OCI-M1 (cell line): ENCODE measurements at regions not wholly inside any gene's neighbourhood (a gene's known extent, or its start where the extent isn't known, plus 50 kb on each side); places are given as distances from the start of the nearest gene placed in this dataset.
"Not testable (repeated sequence)": the region's sequence is repeated elsewhere in the genome, so short reads cannot be mapped to it uniquely, and the experiment has no call there.

Experiments
- DNase-seq: peaks from one replicate; lab custom pipeline; 2025; lab: John Stamatoyannopoulos, UW

DNA sequence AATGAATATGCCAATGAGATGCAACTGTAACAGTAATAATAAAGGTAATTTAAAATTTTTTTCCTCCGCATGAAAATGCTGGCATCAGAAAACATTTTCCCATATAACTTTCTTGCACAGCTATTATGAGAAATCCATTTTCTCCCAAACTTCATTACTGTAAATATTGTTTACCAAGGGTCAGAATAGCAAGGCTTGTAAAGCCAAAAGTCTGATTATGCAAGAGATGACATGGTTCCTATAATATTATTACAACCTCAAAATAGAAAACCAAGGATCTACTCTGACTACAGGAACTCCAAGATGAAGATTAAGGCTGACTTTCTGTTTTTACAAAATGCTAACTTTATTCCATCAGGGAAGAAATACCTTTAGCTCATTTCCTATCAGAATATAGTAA, 162.7 kb upstream of the CDK1 start:
- no peak for DNase-seq

DNA sequence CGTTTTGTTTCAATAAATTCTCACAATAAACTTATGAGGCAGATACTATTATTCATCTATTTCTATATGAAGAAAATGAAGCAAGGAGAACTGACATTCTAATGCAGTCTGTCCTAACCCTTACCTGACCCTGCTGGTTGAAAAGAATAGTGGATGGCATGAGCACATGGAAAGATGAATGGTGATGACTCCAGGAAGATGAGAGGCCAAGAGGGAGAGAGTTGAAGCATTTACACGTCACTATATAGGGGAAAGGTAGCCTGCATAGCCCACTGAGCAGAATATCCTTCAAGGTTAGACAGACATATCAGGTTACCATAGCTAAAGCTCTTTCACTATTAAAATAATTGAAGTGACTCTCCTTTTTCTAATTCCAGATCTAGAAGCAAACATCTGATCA, 163.9 kb upstream of the CDK1 start:
- DNase-seq: no peak

DNA sequence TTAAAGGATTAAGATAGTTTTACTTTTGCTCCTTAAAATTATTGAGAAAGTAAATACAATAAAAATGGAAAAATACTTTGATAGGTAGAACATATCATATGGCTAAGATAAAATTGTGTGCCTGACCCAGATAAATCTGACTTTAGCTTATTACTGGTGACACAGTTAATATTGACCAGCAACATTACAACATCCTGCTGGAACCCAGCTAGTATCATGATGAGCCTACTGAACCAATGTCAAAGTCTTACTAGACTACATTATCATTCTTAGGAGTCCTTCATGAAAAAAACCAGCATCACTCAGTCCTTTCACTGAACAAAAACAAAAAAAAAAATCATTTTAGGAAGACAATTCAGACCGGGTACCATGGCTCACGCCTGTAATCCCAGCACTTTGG, 164.8 kb upstream of the CDK1 start:
- no peak for DNase-seq

DNA sequence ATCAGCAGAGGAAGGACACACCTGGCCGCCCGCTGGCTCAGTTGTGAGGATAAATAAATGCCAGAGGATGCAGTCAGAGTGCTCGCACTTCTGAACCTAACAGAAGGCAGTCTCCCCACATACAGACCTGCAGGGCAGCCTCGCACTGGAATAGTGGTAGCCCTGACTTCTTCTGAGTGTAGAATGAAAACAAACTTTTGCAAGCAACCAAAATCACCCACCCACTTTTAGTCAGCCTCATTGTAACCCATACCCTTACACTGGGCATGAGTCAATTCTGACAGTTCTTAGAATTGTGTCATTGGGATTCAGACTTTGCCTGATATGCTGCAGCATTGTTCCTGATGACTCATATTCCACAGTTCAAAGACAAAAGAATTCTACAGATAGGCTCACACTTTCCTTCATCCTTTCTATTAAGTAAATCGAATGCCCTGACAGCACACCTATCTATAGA, 167.0 kb upstream of the CDK1 start:
- peak; percentile 53 for DNase-seq

DNA sequence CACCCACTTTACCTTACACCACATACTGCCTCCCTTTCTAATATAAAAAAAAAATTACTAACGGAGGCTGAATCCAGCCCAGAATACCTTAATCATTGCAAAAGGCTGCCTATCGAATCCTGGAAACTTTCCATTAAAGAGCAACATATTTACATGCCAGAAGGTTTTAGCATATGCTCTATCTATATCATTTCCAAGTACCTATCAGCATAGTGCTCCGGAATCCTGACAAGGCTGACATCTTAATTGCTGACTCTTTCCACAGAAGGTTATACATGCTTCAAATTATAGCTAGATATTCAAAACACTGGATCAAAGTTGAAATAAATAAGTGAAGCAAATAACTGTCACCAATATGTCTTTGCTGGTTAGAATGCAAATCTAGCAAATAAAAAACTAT, 170.9 kb upstream of the CDK1 start:
- no peak for DNase-seq

- no peak for DNase-seq
Observed at GRCh38 chr10:60606343-60607080, 171.8 kb upstream of the CDK1 start.

- no peak for DNase-seq
Observed at GRCh38 chr10:60605476-60605875, 172.8 kb upstream of the CDK1 start.

- no peak for DNase-seq
Observed at GRCh38 chr10:60604342-60604741, 173.9 kb upstream of the CDK1 start.

DNA sequence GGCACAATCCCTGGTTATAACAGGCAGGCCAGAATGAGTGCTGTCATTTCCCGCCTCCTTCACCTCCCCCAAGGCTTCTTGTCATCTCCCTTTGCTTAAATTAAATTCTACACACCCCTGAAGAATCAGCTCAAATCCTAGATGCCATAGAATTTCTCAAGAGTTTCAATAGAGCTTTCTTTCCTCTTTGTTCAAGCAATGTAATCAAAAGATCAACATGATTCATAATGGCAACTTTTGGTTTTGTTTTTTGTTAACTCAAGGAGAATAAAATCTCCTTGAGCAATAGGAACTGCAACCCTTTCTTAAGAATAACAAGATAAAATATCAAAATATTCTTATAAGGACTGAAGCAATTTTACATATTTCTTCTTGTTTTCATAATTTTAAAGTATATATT, 180.8 kb upstream of the CDK1 start:
- DNase-seq: peak; percentile 46

- no peak for DNase-seq
Observed at GRCh38 chr10:60595852-60596251, 182.4 kb upstream of the CDK1 start.

- peak; percentile 42 for DNase-seq
Observed at GRCh38 chr10:60594476-60595051, 183.7 kb upstream of the CDK1 start.

DNA sequence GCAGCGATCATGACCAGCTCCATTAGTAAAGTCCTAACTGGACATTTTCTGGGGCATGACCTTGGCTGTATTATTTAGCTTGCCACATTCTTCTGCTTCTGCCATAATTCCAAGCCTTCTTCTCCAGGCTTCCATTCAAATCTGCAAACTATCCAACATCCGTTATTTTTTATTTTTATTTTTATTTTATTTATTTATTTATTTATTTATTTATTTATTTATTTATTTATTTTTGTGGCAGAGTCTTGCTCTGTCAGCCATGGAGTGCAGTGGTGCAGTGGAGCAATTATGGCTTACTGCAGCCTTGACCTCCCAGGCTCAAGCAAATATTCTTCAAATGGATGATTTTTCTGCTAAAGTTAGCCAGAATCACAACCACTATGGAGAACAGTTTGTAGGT, 187.2 kb upstream of the CDK1 start:
- DNase-seq: no peak

DNA sequence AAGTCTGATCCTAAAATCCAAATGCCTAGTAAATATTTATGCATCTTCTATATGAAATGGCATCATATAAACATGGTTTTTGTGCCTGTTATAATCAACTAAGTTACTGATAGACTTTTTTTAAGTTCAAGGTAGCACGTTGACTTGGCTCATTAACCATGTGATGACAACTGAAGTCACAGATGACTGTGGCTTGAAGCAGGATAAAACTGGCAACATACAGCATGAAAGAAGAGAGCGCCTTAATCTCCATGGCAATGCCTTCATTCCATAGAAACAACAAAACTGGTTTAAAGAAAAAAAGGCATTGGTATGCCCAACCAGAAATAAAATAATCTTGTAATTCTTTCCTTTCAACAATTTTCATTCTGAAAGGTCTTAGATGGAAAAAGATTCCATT, 188.9 kb upstream of the CDK1 start:
- no peak for DNase-seq

DNA sequence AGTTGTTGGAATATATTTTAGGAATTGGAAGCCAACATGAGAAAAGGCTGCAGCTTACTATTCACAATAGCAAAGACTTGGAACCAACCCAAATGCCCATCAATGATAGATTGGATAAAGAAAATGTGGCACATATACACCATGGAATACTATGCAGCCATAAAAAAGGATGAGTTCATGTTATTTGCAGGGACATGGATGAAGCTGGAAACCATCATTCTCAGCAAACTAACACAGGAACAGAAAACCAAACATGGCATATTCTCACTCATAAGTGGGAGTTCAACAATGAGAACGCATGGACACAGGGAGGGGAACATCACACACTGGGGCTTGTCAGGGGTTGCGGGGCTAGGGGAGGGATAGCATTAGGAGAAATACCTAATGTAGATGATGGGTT, 192.1 kb upstream of the ANK3 start:
- DNase-seq: not testable (repeated sequence)

DNA sequence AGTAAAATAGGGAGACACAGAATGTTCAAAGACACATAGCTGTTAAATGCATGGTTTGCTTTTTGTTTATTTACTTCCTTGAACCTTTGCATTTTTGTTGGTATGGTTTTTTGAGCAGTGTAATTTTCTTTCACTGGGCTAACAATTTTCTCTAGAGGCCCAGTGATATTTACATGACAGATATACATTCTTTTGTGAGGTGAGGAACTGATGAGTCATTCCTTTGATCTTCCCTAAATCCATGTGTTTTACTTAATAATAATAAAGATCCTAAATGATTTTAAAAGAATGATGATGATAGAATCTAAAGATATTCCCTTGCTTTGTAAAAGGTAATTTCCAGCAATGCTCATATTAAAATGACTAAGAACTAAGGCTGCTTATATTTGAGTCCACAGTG, 188.5 kb upstream of the ANK3 start:
- no peak for DNase-seq

- DNase-seq: peak; percentile 30
Observed at GRCh38 chr10:60576130-60577069, 186.7 kb upstream of the ANK3 start.

DNA sequence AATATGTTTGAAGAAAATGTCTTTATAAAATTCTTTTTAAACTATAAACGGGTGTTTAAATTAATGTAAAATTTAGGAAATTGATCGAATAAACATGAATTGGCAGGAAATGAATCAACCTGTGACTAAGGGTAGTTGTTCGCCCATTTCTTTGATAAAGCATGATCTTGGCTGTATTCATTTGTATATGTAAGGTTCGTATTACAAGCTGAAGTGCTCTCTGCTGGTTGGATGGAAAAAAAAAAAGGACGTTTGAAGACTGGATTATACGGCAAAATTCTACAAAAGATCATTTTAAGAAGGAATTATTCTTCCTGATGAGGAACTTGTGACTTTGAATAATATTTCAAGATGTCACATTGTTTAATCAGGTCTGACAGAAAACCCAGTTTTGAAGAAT, 185.4 kb upstream of the ANK3 start:
- no peak for DNase-seq

DNA sequence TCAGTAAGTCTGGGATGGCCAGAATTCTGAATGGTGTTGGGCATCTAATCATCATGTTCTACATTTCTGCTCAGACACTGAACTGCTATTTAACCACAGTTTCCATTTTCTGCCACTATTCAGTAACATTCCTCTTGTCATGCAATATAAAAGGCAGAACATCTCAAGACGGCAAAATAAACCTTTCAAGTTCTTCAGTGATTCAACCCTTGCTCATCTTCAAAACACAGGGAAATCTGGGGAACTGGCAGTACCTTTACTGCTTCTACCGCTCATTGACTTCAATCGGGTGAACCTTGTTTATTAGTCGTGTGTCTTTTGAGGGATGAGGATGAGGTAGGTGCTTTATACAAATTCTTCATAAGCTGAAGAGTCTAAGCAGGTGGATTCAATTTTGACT, 184.7 kb upstream of the ANK3 start:
- DNase-seq: no peak

GRCh38 chr10:60573336-60573735, 183.7 kb upstream of the ANK3 start:
- DNase-seq: no peak

- peak; percentile 47 for DNase-seq
Observed at GRCh38 chr10:60572511-60573194, 183.0 kb upstream of the ANK3 start.

DNA sequence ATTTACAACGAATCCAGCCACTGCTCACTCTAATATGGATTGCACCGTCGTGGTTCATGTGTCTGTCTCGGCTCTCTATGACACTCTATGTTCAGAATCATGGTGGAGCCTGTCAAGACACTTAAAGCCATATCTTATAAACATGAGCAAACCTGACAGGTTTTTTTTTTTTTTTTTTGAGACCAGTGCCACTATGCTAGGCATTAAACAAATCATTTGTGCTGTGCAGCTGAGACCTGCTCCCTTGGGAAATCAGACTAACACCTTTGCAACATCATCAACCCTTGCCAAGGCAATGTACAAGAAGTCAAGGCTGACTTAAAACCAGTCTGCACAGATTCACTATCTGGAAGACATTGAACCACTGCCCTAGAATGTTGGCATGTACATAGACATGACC, 181.2 kb upstream of the ANK3 start:
- DNase-seq: no peak

GRCh38 chr10:60570272-60570865, 180.7 kb upstream of the ANK3 start:
- no peak for DNase-seq
